ENCODE measurements at regions not wholly inside any gene's neighbourhood (a gene's known extent, or its start where the extent isn't known, plus 50 kb on each side); places are given as distances from the start of the nearest gene placed in this dataset.

- no peak for DNase-seq
- 95 to 96% methylated on average over 2 of the region's 2 CpGs for WGBS, 2 donors
- Histone ChIP-seq H3K27ac (no peak overlapping the region), H3K9me3 (no peaks in the 10 kb centered on the region), H3K4me3 (no peak overlapping the region), H3K36me3 (no peaks in the 10 kb centered on the region), H3K27me3 (no peaks in the 10 kb centered on the region), H3K4me1 (peaks cover 3 to 7% (median 4%) of the 10 kb centered on the region in 4 donors)
- ATAC-seq (ENCODE audit: low FRiP score in 2 of 2) = no peak
- no peak for TF ChIP-seq EP300 (IDR thresholded peaks at IDR 0.05)
Observed at GRCh38 chr6:14226051-14226660, 108.6 kb downstream of the CD83 start.

DNA sequence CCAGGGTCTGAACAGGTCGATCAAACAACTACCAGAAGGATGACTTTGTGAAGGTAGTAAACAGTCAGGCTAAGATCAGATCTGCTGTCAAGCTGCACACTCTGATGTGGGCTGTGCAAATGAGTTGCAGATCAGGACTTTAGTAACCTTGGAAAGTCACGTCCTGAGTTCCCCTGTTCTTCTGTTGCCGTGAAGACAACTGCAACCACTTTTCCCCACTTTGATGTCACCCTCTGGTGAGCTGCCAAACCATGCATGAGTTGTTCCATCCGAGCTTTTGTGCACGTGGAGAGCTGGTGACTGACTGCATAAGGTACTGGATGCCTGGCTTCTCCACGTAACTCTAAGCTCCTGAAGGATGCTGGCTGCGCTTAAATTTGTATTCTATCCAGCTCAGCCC lies 111.0 kb downstream of the CD83 start:
- Histone ChIP-seq H3K36me3 (no peaks in the 10 kb centered on the region), H3K27me3 (no peaks in the 10 kb centered on the region), H3K27ac (no peak overlapping the region), H3K4me3 (no peak overlapping the region), H3K9me3 (no peaks in the 10 kb centered on the region), H3K4me1 (peaks cover 3 to 15% (median 4%) of the 10 kb centered on the region in 4 donors)
- ATAC-seq (ENCODE audit: low FRiP score in 2 of 2) (no peak), DNase-seq (no peak)
- 67 to 86% methylated on average over 4 to 7 of the region's 7 CpGs for WGBS, 2 donors
- TF ChIP-seq, protein P1, sequence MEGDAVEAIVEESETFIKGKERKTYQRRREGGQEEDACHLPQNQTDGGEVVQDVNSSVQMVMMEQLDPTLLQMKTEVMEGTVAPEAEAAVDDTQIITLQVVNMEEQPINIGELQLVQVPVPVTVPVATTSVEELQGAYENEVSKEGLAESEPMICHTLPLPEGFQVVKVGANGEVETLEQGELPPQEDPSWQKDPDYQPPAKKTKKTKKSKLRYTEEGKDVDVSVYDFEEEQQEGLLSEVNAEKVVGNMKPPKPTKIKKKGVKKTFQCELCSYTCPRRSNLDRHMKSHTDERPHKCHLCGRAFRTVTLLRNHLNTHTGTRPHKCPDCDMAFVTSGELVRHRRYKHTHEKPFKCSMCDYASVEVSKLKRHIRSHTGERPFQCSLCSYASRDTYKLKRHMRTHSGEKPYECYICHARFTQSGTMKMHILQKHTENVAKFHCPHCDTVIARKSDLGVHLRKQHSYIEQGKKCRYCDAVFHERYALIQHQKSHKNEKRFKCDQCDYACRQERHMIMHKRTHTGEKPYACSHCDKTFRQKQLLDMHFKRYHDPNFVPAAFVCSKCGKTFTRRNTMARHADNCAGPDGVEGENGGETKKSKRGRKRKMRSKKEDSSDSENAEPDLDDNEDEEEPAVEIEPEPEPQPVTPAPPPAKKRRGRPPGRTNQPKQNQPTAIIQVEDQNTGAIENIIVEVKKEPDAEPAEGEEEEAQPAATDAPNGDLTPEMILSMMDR (IDR thresholded peaks at IDR 0.05) = no peak
- no peak for TF ChIP-seq POLR2A (IDR thresholded peaks at IDR 0.05)
- TF ChIP-seq EP300 (IDR thresholded peaks at IDR 0.05) = no peak
- TF ChIP-seq POLR2AphosphoS5 (IDR thresholded peaks at IDR 0.05) = no peak

- TF ChIP-seq POLR2A (IDR thresholded peaks at IDR 0.05) (no peak), EP300 (IDR thresholded peaks at IDR 0.05) (no peak), POLR2AphosphoS5 (IDR thresholded peaks at IDR 0.05) (no peak)
- TF ChIP-seq, protein P1 (IDR thresholded peaks at IDR 0.05) = no peak
- H3K4me1 ChIP-seq = peaks cover 0 to 15% (median 4%) of the 10 kb centered on the region in 4 donors
- ATAC-seq (ENCODE audit: low FRiP score in 2 of 2) = peak; percentile 48 to 83
- WGBS, 2 donors = 62 to 68% methylated on average over 6 of the region's 6 CpGs
- H3K27me3 ChIP-seq = no peaks in the 10 kb centered on the region
- H3K9me3 ChIP-seq = no peaks in the 10 kb centered on the region
- H3K27ac ChIP-seq = peak overlapping the region in 2 of 4 donors; percentile 55 to 72
- H3K36me3 ChIP-seq = no peaks in the 10 kb centered on the region
- H3K4me3 ChIP-seq = no peak overlapping the region
- peak in 1 of 2 donors; percentile 82 for DNase-seq
Observed at GRCh38 chr6:14231071-14231483, 113.5 kb downstream of the CD83 start.

DNA sequence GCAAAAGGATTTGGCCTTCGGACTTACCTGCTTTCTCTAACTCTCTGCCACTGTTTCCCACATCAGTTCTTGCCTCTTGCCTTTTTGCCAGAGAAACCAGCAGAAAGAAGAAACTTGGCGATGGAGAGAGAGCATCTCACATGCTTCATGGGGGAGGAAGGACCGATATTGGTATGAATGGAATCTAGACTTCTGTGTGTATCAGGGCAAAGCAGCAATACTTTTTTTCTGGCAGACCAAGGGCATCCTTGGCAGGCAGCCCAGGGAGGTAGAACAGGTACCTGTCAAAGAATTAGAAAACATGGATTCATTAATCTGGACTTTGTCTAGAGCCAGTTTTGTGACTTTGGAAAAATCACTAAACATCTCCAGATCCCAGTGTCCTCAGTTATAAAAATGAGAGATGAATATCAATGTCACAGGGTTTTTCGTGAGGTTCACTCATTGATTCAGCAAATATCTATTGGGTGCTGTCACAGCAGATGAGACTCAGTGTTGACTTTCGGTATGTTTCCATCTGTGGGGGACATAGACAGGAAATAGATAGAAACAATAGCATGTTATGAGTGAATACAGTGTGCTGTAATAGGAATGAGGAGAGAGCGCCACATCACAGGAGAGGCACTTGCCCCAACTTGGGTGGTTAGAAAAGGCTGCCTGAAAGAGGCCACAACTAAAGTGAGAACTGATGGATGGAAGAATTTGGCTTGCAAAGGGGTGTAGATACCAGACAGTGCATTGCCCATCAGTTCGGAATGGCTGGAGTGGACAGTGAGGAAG lies 114.1 kb downstream of the CD83 start:
- Histone ChIP-seq H3K36me3 (no peaks in the 10 kb centered on the region), H3K4me1 (peaks cover 0 to 15% (median 4%) of the 10 kb centered on the region in 4 donors), H3K4me3 (no peak overlapping the region), H3K27ac (peak overlapping the region in 2 of 4 donors; percentile 55 to 72), H3K27me3 (no peaks in the 10 kb centered on the region), H3K9me3 (no peaks in the 10 kb centered on the region)
- DNase-seq = no peak
- 76 to 81% methylated on average over 7 of the region's 7 CpGs for WGBS, 2 donors
- TF ChIP-seq POLR2A (IDR thresholded peaks at IDR 0.05) = no peak
- no peak for TF ChIP-seq POLR2AphosphoS5 (IDR thresholded peaks at IDR 0.05)
- no peak for TF ChIP-seq EP300 (IDR thresholded peaks at IDR 0.05)
- ATAC-seq (ENCODE audit: low FRiP score in 2 of 2) = no peak

GRCh38 chr6:14232889-14233288 lies 115.3 kb downstream of the CD83 start:
- Histone ChIP-seq H3K36me3 (no peaks in the 10 kb centered on the region), H3K4me3 (no peak overlapping the region), H3K4me1 (peaks cover 0 to 15% (median 4%) of the 10 kb centered on the region in 4 donors), H3K27ac (no peak overlapping the region), H3K9me3 (no peaks in the 10 kb centered on the region), H3K27me3 (no peaks in the 10 kb centered on the region)
- WGBS, 2 donors = 87 to 89% methylated on average over 2 of the region's 2 CpGs
- no peak for DNase-seq
- no peak for ATAC-seq (ENCODE audit: low FRiP score in 2 of 2)
- TF ChIP-seq EP300 (IDR thresholded peaks at IDR 0.05) = no peak
- no peak for TF ChIP-seq POLR2A (IDR thresholded peaks at IDR 0.05)
- no peak for TF ChIP-seq POLR2AphosphoS5 (IDR thresholded peaks at IDR 0.05)
- TF ChIP-seq, protein P1 (IDR thresholded peaks at IDR 0.05) = no peak

Measured in upper lobe of left lung (tissue), 6 donors.